GM04504 (cell line): ENCODE measurements at regions not wholly inside any gene's neighbourhood (a gene's known extent, or its start where the extent isn't known, plus 50 kb on each side); places are given as distances from the start of the nearest gene placed in this dataset.

Experiments used
- DNase-seq: peaks from one replicate; pipeline ENCODE4 v3.0.0-alpha.2; 2012; ENCODE audit warnings: low read depth

- no peak for DNase-seq
Measured at GRCh38 chr20:60851826-60852704, 400.0 kb upstream of the CDH4 start.

- DNase-seq = no peak
Measured at GRCh38 chr20:60857708-60858107, 394.4 kb upstream of the CDH4 start.

- no peak for DNase-seq
Measured at GRCh38 chr20:60862601-60863000, 389.5 kb upstream of the CDH4 start.

GRCh38 chr20:60863548-60863947, 388.5 kb upstream of the CDH4 start:
- no peak for DNase-seq

GRCh38 chr20:60867589-60867988, 384.5 kb upstream of the CDH4 start:
- DNase-seq = no peak

- no peak for DNase-seq
Measured at GRCh38 chr20:60868316-60868891, 383.7 kb upstream of the CDH4 start.

- DNase-seq = no peak
Measured at GRCh38 chr20:60869087-60869486, 383.0 kb upstream of the CDH4 start.

GRCh38 chr20:60869625-60870024, 382.4 kb upstream of the CDH4 start:
- no peak for DNase-seq

GRCh38 chr20:60870040-60870439, 382.0 kb upstream of the CDH4 start:
- no peak for DNase-seq

- DNase-seq = no peak
Measured at GRCh38 chr20:60872224-60872623, 379.8 kb upstream of the CDH4 start.

- no peak for DNase-seq
Measured at GRCh38 chr20:60877071-60877857, 374.8 kb upstream of the CDH4 start.

- DNase-seq = no peak
Measured at GRCh38 chr20:60882836-60883235, 369.2 kb upstream of the CDH4 start.

- no peak for DNase-seq
Measured at GRCh38 chr20:60883496-60883895, 368.6 kb upstream of the CDH4 start.

GRCh38 chr20:60884277-60884676, 367.8 kb upstream of the CDH4 start:
- DNase-seq = no peak

GRCh38 chr20:60888771-60889170, 363.3 kb upstream of the CDH4 start:
- no peak for DNase-seq

GRCh38 chr20:60892095-60892813, 359.8 kb upstream of the CDH4 start:
- no peak for DNase-seq

- no peak for DNase-seq
Measured at GRCh38 chr20:60894091-60894490, 358.0 kb upstream of the CDH4 start.

- DNase-seq = no peak
Measured at GRCh38 chr20:60895363-60896079, 356.5 kb upstream of the CDH4 start.

GRCh38 chr20:60897976-60898375, 354.1 kb upstream of the CDH4 start:
- no peak for DNase-seq

- no peak for DNase-seq
Measured at GRCh38 chr20:60899320-60899719, 352.7 kb upstream of the CDH4 start.

- DNase-seq = no peak
Measured at GRCh38 chr20:60900618-60901017, 351.4 kb upstream of the CDH4 start.

GRCh38 chr20:60901831-60902230, 350.2 kb upstream of the CDH4 start:
- no peak for DNase-seq
